GM03348 (cell line): ENCODE measurements at regions not wholly inside any gene's neighbourhood (a gene's known extent, or its start where the extent isn't known, plus 50 kb on each side); places are given as distances from the start of the nearest gene placed in this dataset.

Source experiments
- DNase-seq: peaks from one replicate; pipeline ENCODE4 v3.0.0; 2012; ENCODE audit warnings: low spot score

DNA sequence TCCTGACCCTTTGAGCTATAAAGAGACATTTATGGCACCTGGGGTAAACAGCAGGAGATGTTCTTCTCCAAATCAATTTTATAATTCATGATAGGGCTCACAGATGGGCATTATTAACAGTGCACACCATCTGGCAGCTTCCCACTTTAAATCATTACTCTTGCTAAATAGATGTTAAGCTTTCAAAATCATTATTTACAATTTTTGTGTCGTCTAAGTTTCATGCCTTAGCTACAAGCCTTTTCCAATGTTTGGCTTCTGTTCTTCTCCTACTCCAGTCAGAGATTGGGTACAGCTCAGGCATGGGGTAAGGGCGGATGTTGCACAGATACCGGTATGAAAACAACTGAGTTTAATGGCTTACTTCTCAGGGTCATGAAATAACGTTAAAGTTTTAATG, 120.9 kb upstream of the PFN2 start:
- no peak for DNase-seq

DNA sequence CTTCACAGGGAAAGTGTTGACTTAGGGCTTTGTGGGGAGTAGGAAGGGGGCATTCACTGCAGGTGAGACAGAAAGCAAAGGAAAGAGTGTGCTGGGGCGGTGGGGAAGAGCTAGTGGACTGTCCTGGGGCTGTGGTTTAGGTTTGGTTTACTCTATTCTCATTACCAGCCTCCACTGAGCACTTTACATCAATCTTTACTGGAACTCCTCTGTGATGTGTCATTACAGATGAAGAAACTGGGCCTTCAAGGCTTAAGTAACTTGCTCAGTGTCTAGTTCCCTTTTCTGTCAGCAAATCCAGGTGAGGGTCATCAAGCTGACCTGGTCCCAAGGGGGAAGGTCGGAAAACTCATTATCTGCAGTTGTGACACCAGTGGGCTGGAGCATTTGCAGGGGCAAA, 120.2 kb upstream of the PFN2 start:
- DNase-seq: no peak

DNA sequence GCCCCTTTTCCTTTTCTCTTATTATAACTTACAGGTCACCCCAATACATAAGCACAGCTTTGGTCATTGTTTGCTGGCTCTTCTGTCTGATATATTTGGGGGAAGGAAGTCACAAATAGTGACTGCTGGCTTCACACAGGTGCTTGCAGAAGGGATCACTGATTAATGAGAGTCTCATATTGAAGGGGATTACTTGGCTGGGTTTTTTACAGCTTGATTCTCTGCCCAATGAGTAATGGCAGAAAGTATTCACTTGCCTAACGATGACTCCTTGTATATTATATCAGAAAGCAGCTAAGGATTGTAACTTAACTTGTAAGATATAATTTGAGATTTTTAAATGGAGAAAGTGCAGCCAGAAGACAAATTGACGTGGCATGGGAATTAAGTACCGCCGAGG, 119.3 kb upstream of the PFN2 start:
- DNase-seq: no peak

DNA sequence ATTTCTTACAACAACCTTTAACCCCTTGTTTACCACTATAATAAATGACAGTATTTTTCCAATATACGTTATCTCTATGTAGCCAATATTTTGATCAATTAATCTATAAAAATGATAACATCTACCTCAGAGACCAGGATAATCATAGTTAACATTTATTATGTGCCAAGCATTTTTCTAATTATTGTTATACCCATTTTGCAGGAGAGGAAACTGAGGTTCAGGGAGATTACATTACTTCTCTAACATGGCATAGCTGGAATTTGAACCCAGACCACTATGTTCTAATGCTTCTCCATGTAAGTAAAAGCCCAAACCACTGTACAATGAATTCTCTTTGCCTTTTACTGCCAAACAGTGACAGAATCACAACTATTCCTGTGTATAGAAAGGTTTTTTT, 113.4 kb upstream of the PFN2 start:
- DNase-seq: no peak

DNA sequence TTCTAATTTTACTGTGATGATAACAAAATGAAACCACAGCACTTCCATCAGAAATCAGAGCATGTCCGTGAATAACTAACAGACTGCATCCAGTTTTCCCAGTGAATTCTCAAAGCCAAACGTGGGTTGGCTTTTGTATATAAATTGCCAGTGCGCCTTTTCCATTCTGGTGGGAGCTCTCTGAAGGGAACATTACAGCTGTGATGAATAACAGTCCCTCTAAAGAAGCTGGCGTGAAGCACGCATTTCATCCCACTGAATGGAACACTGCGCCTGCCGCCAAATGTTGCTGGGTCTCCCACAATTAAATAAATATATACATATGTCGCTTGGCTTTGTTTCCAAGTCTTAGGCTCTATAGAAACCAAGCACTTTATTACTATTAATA, 113.0 kb upstream of the PFN2 start:
- DNase-seq: peak; percentile 46

DNA sequence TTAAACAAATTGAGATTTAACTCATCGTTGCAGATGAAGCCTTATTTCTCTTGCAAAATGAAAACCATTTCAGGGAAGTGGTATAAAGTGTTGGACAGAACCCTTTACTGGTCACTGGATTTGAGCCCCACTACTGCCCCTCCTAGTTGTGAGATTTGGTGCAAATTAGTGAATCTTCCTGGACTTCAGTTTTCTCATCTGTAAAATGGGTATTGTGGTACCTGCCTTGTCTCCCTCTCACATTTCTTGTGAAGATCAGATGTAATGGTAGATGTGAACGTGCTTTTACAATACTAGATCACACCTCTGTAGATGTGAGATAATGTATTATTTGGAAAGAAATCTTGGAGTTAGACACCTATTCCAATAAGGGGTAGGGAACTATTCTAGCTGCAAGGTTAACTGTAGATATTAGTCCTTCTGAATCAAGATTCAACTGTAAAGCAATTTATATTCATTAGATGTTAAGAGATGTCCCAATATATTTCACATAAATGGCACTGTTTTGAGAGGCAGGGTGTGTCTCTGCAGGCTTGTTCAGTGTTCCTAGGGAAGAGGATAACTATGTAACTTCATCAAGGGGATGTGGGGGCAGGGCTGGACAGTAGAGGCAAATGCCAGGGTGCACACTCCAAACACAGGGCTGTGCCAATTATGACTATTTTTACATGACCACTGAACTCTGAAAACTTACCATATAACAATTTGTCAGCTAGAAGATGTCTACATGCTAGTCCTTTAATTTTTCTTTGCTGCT, 112.4 kb upstream of the PFN2 start:
- DNase-seq: no peak

DNA sequence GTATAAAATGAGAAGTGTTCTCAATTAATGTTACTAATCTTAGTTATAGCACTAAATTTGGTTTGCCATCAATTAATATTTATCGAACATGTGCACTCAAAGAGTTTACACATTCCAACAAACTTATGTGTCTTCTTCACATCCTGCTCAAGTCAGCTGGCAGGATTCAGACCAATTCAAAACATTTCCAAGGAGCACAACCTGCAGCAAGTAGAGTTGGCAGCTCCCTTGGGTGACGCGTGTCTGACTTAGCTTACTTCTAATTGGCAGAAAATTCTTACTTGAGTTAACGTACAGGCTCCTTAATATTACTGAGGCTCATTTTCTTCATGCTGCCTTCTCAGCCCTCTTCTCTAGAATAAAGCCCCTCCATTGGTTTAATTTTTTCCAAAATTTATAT, 110.4 kb upstream of the PFN2 start:
- peak; percentile 40 for DNase-seq

DNA sequence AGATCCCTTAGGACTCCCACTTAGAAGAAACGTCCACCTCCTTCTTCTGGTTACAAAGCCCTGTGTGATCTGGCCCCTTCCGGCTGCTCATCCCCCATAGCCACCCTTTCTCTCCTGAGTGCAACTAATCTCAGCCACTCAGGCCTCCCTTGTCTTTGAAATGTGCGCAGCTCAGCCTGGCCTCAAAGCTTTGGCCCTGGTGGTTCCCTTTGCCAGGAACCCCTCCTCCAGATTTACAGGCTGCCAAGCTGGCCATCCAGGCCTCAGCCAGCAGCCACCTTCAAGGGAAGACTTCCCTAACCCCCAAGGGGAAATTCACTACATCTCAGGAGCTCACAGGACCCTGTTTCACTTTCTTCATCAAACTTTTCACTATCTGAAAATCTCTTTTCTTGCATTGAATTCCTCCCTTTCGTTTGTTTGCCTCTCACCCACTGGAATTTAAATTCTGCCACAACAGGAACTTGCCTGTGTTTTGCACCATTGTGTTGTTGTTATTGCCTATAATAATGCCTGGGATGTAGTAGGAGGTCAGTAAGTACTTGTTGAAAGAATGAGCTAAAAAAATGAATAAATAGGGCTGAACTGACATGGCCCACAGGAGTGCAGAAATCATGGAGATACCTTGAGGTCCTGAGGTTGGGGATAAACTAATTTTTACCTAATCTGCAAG, 109.5 kb upstream of the PFN2 start:
- no peak for DNase-seq

DNA sequence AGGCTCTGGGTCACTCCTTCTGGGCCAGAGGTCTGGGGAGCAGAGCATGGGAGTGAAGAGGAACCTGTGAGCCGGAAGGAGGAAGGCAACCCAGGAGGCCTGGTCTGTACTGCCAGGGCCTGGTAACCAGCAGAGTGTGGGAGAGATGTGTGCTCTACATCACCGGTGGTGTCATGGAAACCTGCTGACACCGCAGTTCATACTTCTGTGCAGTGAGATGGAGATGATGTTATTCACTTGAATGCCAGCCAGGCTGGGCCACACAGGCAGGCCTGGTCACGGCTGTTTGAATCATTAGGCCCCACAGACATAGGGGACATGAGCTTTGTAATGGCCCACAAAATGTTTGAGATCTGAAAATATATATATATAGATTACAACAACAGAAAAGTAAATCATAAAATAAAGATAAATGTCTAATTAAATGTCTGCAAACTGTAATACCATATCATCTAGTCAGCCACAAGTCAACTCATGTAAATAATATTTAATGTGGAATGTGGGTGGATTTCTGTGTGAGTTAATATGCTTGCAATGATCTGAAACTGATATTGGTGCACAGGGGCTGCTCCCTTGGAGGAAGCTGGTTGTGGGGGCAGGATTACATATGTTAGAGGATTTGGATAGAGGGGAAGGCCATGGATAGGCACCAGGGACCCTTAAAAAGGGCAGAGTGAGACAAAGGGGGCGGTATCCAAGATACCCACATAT, 108.5 kb upstream of the PFN2 start:
- DNase-seq: peak; percentile 82

DNA sequence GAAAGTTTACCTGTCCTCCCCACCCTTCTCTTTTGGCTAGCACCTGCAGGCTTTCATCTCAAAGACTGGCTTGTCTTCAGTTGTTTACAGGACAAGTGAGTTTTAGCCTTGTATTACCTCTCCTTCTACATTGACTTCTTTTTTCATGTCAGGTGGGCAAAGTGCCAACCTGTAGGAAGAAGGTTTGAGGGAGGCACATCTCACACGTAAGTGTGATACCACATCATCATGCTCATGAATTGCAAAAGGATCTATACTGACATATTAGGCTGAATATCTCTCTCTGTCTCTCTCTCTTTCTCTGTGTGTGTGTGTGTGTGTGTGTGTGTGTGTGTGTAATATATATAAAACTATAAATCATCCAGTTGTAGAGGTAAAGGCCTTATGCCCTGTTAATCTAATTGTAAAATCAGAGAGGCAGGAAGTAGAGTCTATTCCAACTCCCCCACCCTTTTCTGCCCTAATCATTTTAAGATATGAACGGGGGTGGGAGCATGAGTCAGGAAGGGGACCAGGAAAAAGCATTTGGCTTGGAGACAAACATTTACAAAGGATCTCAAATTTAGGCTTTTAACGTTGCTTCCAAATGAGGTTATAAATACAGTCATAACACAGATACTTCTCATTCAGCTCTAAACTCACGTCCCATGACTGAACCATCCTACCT, 107.0 kb upstream of the PFN2 start:
- no peak for DNase-seq

DNA sequence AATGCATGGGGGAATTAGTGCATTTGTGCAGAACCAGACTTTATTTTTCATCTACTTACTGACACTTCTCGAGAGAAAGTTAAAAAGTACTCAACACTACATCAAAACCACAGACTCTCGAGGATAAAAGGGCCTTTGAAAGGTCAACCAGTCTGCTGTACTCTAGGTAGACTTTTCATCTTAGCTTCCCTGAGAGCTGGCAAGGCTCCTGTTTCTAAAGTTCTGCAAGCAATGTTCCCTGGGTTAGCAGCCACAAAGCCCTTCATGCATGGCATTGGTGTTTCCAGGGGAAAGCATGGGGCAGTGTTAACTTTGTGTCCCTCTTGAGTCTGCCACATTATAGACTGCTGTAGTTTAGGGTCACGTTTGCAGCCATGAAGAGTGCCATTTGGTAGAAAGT, 106.4 kb upstream of the PFN2 start:
- no peak for DNase-seq

DNA sequence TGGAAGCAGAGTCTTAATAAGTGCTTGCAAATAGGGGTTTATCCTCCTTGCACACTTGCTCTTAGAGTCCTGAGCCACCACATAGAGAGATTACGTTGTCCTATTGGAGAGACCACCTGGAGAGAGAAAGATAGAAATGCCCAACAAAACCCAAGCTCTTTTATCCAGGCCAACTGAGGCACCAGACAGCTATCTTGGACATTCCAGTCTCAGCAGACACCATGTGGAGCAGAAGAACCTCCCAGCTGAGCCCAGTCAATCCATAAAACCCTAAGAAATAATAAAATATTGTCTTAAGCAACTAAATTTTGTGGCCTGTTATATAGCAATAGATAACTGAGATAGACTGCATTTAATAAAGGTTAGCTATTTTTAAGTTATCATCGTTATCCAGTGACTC, 105.7 kb upstream of the PFN2 start:
- DNase-seq: no peak

DNA sequence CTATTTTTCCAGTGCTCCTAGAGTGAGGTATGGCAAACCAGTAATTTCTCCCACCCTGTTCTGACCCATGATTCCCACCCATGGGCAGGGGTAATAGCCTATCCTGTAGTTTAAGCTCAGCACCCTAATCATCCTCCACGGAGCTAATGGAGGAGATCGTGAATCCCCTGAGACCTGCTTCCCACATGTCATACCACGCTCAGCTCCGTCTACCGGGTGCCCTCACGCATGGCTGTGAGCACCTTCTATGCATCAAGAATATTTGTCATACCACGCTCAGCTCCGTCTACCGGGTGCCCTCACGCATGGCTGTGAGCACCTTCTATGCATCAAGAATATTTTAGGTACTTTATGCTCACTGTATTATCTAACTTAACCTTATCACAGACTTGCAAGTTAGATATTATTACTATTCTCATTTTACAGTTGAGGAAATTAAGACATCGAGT, 104.7 kb upstream of the PFN2 start:
- DNase-seq: no peak

DNA sequence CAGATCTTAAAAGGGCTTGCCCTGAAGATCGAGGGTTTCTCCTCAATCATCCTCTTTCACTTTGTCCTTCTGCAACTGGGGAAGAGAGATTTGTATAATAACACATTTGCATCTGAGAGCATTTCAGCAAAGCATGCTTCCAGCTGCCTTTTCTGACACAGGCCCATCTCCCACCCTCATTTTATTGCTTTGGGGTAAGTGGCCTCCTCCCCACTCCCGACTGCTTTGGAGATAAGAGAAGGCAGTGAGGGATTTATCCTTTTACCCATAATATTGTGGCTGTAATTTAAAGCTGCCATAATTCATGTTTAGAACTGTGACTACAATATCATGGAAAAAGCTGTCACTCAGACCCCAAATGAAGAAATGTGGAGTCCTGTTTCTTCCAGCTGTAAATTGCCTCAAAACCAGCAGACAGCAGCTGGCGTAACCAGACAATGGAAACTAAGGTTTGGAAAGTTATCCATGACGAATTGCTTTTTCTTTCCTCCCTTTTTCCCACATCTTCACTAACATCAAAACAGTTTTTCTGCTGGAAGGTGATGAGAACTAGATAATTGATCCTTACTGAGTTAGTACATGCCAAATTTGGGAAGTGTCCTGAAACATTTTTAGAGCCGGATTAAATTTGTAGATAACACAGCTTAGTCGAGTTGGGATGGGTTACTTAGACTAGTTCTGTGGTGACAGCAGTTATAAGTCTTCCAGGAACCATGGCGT, 104.2 kb upstream of the PFN2 start:
- no peak for DNase-seq

DNA sequence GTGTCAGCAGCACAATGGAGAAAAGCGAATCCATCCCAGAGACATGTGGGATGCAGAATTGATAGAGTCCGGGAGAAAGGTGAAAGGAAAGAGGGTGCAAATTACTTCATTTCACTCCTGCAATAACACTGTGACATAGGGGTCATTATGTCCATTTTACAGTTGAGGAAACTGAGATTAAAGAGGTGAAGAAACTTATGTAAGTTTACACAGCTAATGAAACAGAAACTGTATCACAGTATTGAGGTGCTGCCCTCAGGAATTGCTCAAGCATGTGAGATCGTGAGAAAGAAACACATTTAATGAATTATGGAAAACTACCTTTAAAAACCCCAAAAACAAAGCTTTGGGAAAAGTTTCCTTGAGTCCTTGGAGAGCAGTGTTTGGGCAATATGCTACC, 103.6 kb upstream of the PFN2 start:
- no peak for DNase-seq

DNA sequence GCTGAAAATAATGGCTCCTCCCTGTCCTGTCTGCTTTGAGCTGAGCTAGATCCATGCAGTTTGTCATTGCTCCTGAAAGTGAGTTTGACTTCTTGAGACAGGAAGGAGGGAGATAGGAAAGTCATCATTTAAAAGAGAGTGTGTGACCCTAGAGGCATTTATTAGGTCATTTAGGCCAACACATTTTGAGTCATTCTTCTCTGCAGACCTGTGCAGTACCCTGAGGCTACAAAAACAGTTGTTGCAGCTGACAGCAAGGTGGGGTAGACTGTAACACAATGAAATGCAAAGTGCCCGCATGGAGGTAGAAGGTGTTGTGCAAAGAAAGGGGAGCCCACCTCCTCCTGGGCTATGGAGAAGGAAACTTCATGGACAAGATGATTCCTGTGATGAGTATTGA, 102.8 kb upstream of the PFN2 start:
- DNase-seq: no peak

DNA sequence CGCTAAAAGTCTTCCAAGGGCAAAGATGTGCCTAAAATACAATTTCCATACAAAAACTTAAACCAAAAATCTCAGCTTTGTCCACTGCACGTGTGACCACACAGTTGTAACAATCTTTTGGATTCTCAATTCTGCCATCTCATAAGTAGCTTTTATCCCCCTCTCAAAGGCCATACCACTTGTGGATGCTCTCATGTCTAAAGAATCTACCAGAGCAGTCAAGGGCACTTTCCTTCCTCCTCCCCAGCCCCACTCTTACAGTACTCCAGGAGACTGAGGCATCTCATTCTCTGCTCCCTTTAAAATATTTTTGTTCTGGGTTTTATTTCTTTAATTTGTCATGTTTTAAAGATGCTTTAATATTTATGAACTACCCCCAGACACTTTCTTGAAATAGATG, 102.3 kb upstream of the PFN2 start:
- DNase-seq: peak; percentile 38

DNA sequence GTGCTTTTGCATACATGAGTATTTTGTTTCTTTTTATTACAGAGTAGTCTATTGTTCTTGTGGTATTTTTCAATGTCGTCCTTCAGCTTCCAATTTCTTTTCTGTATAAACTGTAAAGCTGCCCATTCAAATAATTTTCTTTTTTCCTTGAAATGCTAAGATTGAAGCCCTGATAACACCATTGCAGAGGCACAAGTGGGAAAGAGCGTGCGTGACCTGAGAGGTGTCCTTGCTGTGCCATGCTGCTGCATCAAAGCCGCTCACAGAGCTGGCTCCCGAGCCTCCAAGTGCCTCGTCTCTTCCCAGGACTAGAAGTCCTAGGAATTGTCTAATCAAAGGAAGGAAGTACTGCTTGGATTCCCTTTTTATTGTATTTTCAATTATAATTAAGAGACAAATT, 101.9 kb upstream of the PFN2 start:
- DNase-seq: no peak

DNA sequence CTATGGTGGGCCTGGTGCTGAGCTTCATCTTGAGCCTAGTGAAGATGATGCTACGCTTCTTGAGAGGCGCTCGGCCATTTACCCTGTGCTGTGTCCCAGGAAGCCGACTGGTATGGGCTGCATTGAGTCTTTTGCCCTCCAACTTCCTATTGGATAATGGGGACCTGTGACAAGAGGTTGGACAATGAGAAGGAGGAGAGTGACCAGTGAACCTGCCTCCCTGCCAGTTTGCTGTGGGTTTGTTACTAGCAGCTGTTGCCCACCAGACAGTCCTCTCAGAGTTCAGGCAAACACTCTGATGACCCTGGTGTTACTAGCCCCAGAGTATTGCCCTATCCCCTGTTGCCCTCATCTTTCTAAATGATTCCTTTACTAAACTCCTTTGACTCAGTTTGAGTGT, 99.6 kb upstream of the PFN2 start:
- no peak for DNase-seq

DNA sequence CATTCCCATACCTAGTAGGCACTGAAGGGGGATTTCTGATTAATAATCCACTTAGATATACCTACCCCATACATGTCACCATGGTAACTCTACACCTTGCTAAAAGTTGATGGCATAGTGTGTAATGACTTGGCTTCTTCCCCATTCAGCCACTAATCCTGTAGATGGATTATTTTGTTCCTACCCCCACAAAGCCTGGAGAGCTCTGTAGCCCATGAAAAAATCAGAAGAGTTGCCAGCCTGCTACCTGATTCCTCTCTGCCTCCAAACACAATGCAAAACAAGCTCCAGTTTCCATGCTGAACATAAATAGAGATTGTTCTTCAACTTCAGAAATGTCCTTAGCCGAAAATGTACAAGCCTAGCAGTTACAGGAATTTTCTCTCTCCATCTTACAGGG, 98.9 kb upstream of the PFN2 start:
- DNase-seq: no peak

DNA sequence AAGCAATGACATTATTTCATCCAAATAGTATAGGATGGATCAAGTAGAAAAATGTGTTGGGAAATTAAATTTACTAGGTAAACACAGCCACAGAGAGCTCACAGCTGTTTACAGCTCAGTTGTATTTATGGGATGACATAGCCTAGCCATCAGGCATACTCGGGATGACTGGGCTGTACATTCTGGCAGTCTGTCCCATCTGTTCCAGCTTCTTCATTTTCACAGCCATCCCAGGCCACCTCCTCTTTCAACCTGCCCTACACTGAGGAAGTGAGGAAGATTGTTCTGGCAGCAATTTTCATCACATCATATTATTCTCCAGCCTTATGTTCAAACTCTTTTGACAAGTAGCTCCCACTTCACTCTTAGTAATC, 98.4 kb upstream of the PFN2 start:
- DNase-seq: no peak

DNA sequence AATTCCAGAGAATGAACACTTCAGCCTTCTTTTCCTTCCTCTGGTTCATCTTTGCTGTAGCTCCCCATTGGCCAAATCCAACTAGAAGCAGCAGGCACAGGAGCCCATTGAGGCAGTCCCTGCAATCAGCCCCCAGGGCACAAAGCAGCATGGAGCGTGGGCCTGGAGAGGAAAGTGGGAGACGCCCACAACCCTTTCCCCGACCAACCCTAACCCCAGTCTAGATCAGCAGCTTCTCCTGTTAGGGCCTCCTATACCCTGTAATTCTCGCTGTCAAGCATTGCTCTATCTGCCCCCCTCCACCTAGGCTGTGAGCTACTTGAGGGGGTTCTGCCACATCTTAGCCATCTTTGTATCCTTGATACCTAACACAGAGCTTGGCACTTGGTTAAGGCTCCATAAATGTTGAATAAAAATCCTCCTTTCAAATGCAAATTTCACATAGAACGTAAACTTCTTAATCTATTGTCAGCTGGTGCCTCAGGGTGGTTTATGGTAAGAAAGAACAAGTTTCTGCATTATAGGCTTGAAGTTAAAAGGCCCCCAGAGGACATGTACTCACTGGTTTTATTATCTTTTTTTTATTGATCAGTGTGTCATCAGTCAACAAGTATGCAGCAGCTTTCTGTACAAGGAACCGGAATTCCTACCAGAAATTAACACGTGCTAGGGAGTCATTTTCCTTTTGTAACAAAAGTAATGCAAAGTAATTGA, 97.9 kb upstream of the PFN2 start:
- no peak for DNase-seq
